ENCODE measurements at regions not wholly inside any gene's neighbourhood (a gene's known extent, or its start where the extent isn't known, plus 50 kb on each side); places are given as distances from the start of the nearest gene placed in this dataset.

GRCh38 chr18:71398531-71398930, 1109.7 kb downstream of the SOCS6 start:
- peak in 1 of 4 donors; percentile 19 for TF ChIP-seq CTCF (IDR thresholded peaks at IDR 0.05)
- TF ChIP-seq POLR2A (IDR thresholded peaks at IDR 0.05) = no peak

Data from right lobe of liver (tissue), 4 donors.